K562 (cell line): ENCODE measurements at regions not wholly inside any gene's neighbourhood (a gene's known extent, or its start where the extent isn't known, plus 50 kb on each side); places are given as distances from the start of the nearest gene placed in this dataset.

Experiments
- HDAC6 ChIP-seq: IDR thresholded peaks from 2 replicates; pipeline ENCODE4 v1.6.1; 2012; ENCODE audit warnings: low read depth, mild to moderate bottlenecking, control low read depth, inconsistent platforms, low read length, moderate library complexity
- TAF1 ChIP-seq: IDR thresholded peaks from 2 replicates; pipeline ENCODE4 v1.6.1; 2011; ENCODE audit warnings: mild to moderate bottlenecking, low read length, moderate library complexity; ENCODE audit not compliant: insufficient read depth, control insufficient read depth, severe bottlenecking; ENCODE audit errors: extremely low read depth
- ZNF24 ChIP-seq: fragments of 450-650 bp; IDR thresholded peaks from 2 replicates; pipeline ENCODE4 v1.6.1; 2016
- TF ChIP-seq, protein P1 (sequence below): fragments of 450-650 bp; conservative IDR thresholded peaks from 2 replicates; pipeline ENCODE4 v1.6.1; 2016; ENCODE audit warnings: missing genetic modification characterization, low read depth, mild to moderate bottlenecking, control low read depth, missing compliant biosample characterization
- TF ChIP-seq, protein P2 (sequence below), 3 experiments: IDR thresholded peaks in 2 of 3; conservative IDR thresholded peaks in 1 of 3; 2 replicates each; pipeline ENCODE4 v1.5.1; 2011 to 2012; ENCODE audit warnings: low read length in 3 of 3, mild to moderate bottlenecking in 3 of 3, control low read depth in 2 of 3, improper control_type of control experiment in 1 of 3, inconsistent platforms in 1 of 3, low read depth in 1 of 3, mixed read lengths in 1 of 3, moderate library complexity in 1 of 3; ENCODE audit not compliant: insufficient read depth in 2 of 3

DNA sequence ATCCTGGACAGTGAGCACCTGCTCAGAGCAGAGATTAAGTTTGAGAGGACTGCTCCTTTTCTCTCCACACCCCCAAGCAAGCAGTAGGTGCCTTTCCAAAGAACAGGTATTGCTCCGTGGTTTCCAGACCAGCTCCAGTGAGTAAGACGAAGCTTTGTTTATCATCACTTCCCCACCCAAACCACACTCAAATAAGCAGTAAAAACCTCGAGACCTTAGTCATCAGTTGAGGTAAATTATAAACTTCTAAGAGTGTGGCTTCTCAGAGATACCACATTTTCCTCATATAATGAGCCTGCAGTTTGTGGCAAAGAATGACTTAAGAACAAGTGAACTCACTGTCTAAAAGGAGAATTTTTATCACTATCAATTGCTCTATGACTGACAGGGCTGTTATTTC lies 50.0 kb upstream of the GRB10 start:
- TF ChIP-seq, protein P1, sequence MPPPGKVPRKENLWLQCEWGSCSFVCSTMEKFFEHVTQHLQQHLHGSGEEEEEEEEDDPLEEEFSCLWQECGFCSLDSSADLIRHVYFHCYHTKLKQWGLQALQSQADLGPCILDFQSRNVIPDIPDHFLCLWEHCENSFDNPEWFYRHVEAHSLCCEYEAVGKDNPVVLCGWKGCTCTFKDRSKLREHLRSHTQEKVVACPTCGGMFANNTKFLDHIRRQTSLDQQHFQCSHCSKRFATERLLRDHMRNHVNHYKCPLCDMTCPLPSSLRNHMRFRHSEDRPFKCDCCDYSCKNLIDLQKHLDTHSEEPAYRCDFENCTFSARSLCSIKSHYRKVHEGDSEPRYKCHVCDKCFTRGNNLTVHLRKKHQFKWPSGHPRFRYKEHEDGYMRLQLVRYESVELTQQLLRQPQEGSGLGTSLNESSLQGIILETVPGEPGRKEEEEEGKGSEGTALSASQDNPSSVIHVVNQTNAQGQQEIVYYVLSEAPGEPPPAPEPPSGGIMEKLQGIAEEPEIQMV (tag) = no peak
- TF ChIP-seq, protein P2, sequence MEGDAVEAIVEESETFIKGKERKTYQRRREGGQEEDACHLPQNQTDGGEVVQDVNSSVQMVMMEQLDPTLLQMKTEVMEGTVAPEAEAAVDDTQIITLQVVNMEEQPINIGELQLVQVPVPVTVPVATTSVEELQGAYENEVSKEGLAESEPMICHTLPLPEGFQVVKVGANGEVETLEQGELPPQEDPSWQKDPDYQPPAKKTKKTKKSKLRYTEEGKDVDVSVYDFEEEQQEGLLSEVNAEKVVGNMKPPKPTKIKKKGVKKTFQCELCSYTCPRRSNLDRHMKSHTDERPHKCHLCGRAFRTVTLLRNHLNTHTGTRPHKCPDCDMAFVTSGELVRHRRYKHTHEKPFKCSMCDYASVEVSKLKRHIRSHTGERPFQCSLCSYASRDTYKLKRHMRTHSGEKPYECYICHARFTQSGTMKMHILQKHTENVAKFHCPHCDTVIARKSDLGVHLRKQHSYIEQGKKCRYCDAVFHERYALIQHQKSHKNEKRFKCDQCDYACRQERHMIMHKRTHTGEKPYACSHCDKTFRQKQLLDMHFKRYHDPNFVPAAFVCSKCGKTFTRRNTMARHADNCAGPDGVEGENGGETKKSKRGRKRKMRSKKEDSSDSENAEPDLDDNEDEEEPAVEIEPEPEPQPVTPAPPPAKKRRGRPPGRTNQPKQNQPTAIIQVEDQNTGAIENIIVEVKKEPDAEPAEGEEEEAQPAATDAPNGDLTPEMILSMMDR (IDR thresholded peaks at IDR 0.05 in 2 of 3, conservative IDR thresholded peaks at IDR 0.05 in 1 of 3; ENCODE audit: insufficient read depth in 2 of 3, low read depth in 1 of 3, low read length in 3 of 3) = no peak
- TF ChIP-seq HDAC6 (no peak), ZNF24 (no peak), TAF1 (no peak)
